Sigmoid colon (tissue), 6 donors: ENCODE measurements at regions not wholly inside any gene's neighbourhood (a gene's known extent, or its start where the extent isn't known, plus 50 kb on each side); places are given as distances from the start of the nearest gene placed in this dataset.
"Not testable (repeated sequence)": the region's sequence is repeated elsewhere in the genome, so short reads cannot be mapped to it uniquely, and the experiment has no call there.

ENCODE experiments used
- DNase-seq: peaks from one replicate; pipeline ENCODE4 v3.0.0-alpha.2; 2019
- H3K27ac ChIP-seq, 4 donors: fragments of 200-600 bp; sonication (generic); one replicate each; pipeline ENCODE4 v1.5.1; 2016 to 2019; ENCODE audit warnings: mild to moderate bottlenecking in 1 of 4
- H3K27me3 ChIP-seq, 3 donors: fragments of 200-600 bp; sonication (generic); one replicate each; pipeline ENCODE4 v1.5.1; 2019; ENCODE audit warnings: mild to moderate bottlenecking in 1 of 3
- H3K36me3 ChIP-seq, 4 donors: fragments of 200-600 bp; sonication (generic); one replicate each; pipeline ENCODE4 v1.5.1; 2016 to 2019
- H3K4me1 ChIP-seq, 4 donors: fragments of 200-600 bp; sonication (generic); one replicate each; pipeline ENCODE4 v1.5.1; 2017 to 2019
- H3K4me3 ChIP-seq, 4 donors: fragments of 200-600 bp; sonication (generic); one replicate each; pipeline ENCODE4 v1.5.1; 2017 to 2019; ENCODE audit warnings: mild to moderate bottlenecking in 2 of 4, moderate library complexity in 1 of 4
- H3K9me3 ChIP-seq, 4 donors: fragments of 200-600 bp in 3 of 4; sonication (generic) in 3 of 4; one replicate each; pipeline versions ENCODE4 v1.5.1 to v1.6.1; 2013 to 2019
- WGBS, 2 donors: extraction: QIAGEN DNeasy Blood & Tissue Kit; methylation state at CpG; one replicate each; pipeline ENCODE4 v1.1.7; 2013; 5-methylcytosine and 5-hydroxymethylcytosine counted together
- intact Hi-C: fragments of 100-400 bp; cut with DNase I; formaldehyde crosslinking; loops from one replicate; pipeline ENCODE4 v1.15.1; 2023
- donor health status: healthy with polysubstance abuse.
- donor health status: healthy.

DNA sequence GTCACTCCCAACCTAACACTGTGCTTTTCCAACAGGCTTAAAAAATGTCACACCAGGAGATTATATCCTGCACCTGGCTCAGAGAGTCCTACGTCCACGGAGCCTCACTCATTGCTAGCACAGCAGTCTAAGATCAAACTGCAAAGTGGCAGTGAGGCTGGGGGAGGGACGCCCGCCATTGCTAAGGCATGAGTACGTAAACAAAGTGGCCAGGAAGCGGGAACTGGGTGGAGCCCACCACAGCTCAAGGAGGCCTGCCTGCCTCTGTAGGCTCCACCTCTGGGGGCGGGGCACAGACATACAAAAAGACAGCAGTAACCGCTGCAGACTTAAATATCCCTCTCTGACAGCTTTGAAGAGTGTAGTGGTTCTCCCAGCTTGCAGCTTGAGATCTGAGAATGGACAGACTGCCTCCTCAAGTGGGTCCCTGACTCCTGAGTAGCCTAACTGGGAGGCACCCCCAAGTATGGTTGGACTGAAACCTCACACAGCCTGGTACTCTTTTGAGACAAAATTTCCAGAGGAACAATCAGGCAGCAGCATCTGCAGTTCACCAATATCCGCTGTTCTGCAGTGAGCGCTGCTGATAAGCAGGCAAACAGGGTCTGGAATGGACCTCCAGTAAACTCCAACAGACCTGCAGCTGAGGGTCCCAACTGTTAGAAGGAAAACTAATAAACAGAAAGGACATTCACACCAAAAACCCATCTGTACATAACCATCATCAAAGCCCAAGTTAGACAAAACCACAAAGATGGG, 2986.4 kb upstream of the OR11H1 start:
- H3K27ac ChIP-seq, H3K9me3 ChIP-seq, intact Hi-C loops, H3K27me3 ChIP-seq, H3K36me3 ChIP-seq, H3K4me1 ChIP-seq, H3K4me3 ChIP-seq: not testable (repeated sequence)
- peak; percentile 35 for DNase-seq
- 52 to 63% methylated on average over 9 to 10 of the region's 10 CpGs for WGBS, 2 donors

DNA sequence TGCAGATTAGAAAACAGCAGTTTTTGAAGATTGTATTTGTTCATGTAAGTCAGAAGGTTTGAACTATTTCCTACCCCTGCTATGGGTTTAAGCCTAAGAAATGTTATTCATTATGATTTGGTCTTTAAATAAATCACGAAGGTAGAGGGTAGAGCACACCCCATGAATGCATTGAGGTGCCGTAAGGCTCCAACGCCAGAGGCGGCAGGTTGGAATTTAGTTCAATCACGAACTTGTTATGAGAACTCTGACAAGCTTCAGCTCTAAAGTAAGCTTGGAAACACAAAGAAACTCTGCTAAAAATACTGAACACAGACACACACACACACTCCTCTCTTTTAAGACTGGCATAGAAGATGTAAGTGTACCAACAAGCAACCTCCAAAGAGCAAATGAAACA, 2974.6 kb upstream of the OR11H1 start:
- intact Hi-C loops, H3K9me3 ChIP-seq, H3K27me3 ChIP-seq, H3K27ac ChIP-seq, H3K4me1 ChIP-seq, H3K36me3 ChIP-seq, H3K4me3 ChIP-seq: not testable (repeated sequence)
- WGBS, 2 donors, result 74 to 77% methylated on average over 5 of the region's 5 CpGs
- DNase-seq, result peak; percentile 37

GRCh38 chr22:12554648-12555192, 2973.3 kb upstream of the OR11H1 start:
- H3K36me3 ChIP-seq, H3K27ac ChIP-seq, DNase-seq, H3K4me1 ChIP-seq, H3K4me3 ChIP-seq, intact Hi-C loops, H3K9me3 ChIP-seq, H3K27me3 ChIP-seq: not testable (repeated sequence)
- WGBS, 2 donors, result 73 to 79% methylated on average over 6 to 8 of the region's 9 CpGs

GRCh38 chr22:12571500-12571899, 2956.5 kb upstream of the OR11H1 start:
- intact Hi-C loops, H3K4me3 ChIP-seq, H3K4me1 ChIP-seq, H3K27ac ChIP-seq, H3K36me3 ChIP-seq, DNase-seq, H3K27me3 ChIP-seq, H3K9me3 ChIP-seq: not testable (repeated sequence)

GRCh38 chr22:12579655-12580054, 2948.3 kb upstream of the OR11H1 start:
- intact Hi-C loops, H3K4me3 ChIP-seq, DNase-seq, H3K36me3 ChIP-seq, H3K4me1 ChIP-seq, H3K27ac ChIP-seq, H3K27me3 ChIP-seq, H3K9me3 ChIP-seq: not testable (repeated sequence)
- WGBS, 2 donors, result 13 to 15% methylated on average over 2 to 3 of the region's 3 CpGs

DNA sequence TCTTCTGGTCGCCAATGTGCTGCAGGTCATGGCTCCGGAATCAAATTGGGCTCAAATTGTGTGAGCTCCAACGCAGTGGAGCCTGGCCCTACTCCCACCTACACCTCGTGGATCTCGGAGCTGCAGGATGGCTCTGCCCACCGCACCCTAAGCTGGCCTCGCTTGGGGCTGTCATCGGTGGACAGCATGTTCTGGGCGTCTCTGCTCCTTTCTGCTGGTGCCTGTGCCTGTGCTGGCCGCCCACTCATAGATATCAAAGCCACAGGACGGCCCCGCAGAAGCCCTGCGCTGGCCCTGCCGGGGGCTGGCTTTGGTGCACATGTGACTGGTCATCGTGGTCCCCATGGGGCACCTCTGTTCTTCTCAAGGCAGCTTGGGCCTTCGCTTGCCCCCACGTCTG, 2943.5 kb upstream of the OR11H1 start:
- H3K27me3 ChIP-seq, H3K4me3 ChIP-seq, H3K9me3 ChIP-seq, H3K36me3 ChIP-seq, DNase-seq, intact Hi-C loops, H3K4me1 ChIP-seq, H3K27ac ChIP-seq: not testable (repeated sequence)
- whole genome bisulfite sequencing, 2 donors, result 68 to 73% methylated on average over 16 to 17 of the region's 17 CpGs

DNA sequence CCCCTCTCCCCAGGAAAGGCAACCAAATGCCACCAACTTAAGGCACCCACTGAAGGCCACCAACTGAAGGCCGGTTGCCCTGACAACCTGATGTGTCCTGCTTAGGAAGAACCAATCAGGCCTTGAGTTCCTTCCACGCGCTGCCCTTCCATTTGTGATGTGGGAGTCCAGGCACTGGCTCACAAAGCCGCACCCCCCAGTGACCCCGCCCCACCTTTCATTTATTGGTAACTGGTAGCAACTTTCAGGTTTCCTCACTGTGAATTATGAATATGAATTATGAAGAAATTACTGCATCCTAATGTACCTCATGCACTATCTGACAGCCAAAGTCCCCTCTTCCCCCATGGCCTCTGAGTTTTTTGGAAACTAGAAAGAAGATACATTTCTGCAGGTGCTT, 2943.1 kb upstream of the OR11H1 start:
- H3K27ac ChIP-seq, H3K4me1 ChIP-seq, H3K4me3 ChIP-seq, intact Hi-C loops, H3K36me3 ChIP-seq, DNase-seq, H3K9me3 ChIP-seq, H3K27me3 ChIP-seq: not testable (repeated sequence)
- 81 to 87% methylated on average over 5 of the region's 5 CpGs for WGBS, 2 donors

GRCh38 chr22:12595724-12596123, 2932.3 kb upstream of the OR11H1 start:
- WGBS, 2 donors, result 81 to 82% methylated on average over 13 of the region's 13 CpGs
- H3K4me3 ChIP-seq, H3K36me3 ChIP-seq, H3K9me3 ChIP-seq, DNase-seq, H3K27me3 ChIP-seq, H3K27ac ChIP-seq, intact Hi-C loops, H3K4me1 ChIP-seq: not testable (repeated sequence)

- H3K27me3 ChIP-seq, H3K4me3 ChIP-seq, H3K36me3 ChIP-seq, H3K4me1 ChIP-seq, intact Hi-C loops, H3K27ac ChIP-seq, DNase-seq: not testable (repeated sequence)
- H3K9me3 ChIP-seq, result peaks cover 0 to 17% (median 7%) of the 10 kb centered on the region in 4 donors
- WGBS, 2 donors, result 79 to 83% methylated on average over 4 of the region's 4 CpGs
Measured at GRCh38 chr22:12597778-12598177, 2930.2 kb upstream of the OR11H1 start.

GRCh38 chr22:12601510-12601869, 2926.5 kb upstream of the OR11H1 start:
- H3K4me1 ChIP-seq, intact Hi-C loops, H3K36me3 ChIP-seq, H3K27me3 ChIP-seq, DNase-seq, H3K27ac ChIP-seq: not testable (repeated sequence)
- WGBS, 2 donors, result 71 to 87% methylated on average over 16 of the region's 16 CpGs
- Histone ChIP-seq H3K9me3 (peaks cover 0 to 18% (median 4%) of the 10 kb centered on the region in 4 donors), H3K4me3 (peak overlapping the region in 1 of 4 donors; percentile 13)
